Activated naive CD8-positive, alpha-beta T cell (primary cell): ENCODE measurements at regions not wholly inside any gene's neighbourhood (a gene's known extent, or its start where the extent isn't known, plus 50 kb on each side); places are given as distances from the start of the nearest gene placed in this dataset.
"Not testable (repeated sequence)": the region's sequence is repeated elsewhere in the genome, so short reads cannot be mapped to it uniquely, and the experiment has no call there.

ENCODE experiments used
- H3K27ac Mint-ChIP-seq: one replicate; pipeline ENCODE4 v1.8.0; 2021; ENCODE audit warnings: mixed read lengths
- H3K27me3 Mint-ChIP-seq: one replicate; pipeline ENCODE4 v1.8.0; 2021; ENCODE audit warnings: mixed read lengths
- H3K36me3 Mint-ChIP-seq: one replicate; pipeline ENCODE4 v1.8.0; 2021; ENCODE audit warnings: mixed read lengths
- H3K4me1 Mint-ChIP-seq: one replicate; pipeline ENCODE4 v1.8.0; 2021; ENCODE audit warnings: low read depth, mixed read lengths
- H3K4me3 Mint-ChIP-seq: one replicate; pipeline ENCODE4 v1.8.0; 2021; ENCODE audit warnings: mild to moderate bottlenecking, mixed read lengths
- H3K9me3 Mint-ChIP-seq: one replicate; pipeline ENCODE4 v1.8.0; 2021; ENCODE audit warnings: low read depth, mixed read lengths

DNA sequence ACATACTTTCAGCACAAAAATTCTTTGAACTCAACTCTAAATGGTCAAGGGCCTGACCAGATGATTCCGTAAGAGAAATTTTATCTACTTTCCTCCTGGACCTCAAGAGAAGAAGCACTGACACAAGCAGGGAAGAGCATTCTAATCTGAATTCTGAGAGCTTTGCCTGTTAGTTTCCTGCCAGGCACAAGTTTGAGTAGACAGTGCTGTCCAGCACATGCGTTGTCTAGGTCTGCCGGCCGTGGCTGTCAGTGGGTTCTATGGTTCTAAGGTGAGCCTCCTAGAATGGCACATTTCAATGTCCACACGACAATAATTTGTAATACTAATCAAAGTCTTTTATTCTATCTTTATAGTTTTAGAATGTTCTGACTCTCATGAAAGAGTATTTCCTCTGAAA lies 91.9 kb downstream of the RFPL4B start:
- Mint-ChIP-seq H3K27me3 (peaks cover 2% of the 10 kb centered on the region), H3K27ac (no peak overlapping the region), H3K9me3 (no peaks in the 10 kb centered on the region), H3K4me3 (no peak overlapping the region), H3K36me3 (no peaks in the 10 kb centered on the region), H3K4me1 (no peaks in the 10 kb centered on the region)

DNA sequence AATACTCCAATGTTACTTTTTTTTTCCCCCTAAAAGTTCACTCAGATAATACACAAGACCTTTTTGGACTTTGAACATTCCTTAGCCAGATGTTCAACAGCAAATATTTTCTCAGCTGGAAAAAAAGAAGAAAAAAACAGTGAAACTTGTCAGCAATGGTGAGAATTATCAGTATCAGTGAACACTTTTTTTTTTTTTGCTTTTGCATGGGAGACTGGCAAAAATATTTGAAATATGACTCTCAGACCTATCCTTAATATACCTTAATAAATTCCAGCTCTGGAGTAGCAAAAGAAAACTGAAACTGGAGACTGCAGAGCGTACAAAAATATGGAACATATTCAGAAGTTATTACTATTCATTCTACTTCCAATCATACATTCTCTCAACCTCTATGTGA lies 92.3 kb downstream of the RFPL4B start:
- peaks cover 2% of the 10 kb centered on the region for H3K27me3 Mint-ChIP-seq
- H3K36me3 Mint-ChIP-seq: no peaks in the 10 kb centered on the region
- no peaks in the 10 kb centered on the region for H3K9me3 Mint-ChIP-seq
- H3K27ac Mint-ChIP-seq: no peak overlapping the region
- H3K4me1 Mint-ChIP-seq: no peaks in the 10 kb centered on the region
- H3K4me3 Mint-ChIP-seq: no peak overlapping the region

- no peaks in the 10 kb centered on the region for H3K9me3 Mint-ChIP-seq
- peaks cover 2% of the 10 kb centered on the region for H3K27me3 Mint-ChIP-seq
- no peaks in the 10 kb centered on the region for H3K4me1 Mint-ChIP-seq
- no peak overlapping the region for H3K4me3 Mint-ChIP-seq
- H3K36me3 Mint-ChIP-seq: no peaks in the 10 kb centered on the region
- H3K27ac Mint-ChIP-seq: no peak overlapping the region
Observed at GRCh38 chr6:112441607-112442006, 94.5 kb downstream of the RFPL4B start.

- Mint-ChIP-seq H3K4me1 (no peaks in the 10 kb centered on the region), H3K4me3 (no peak overlapping the region)
Observed at GRCh38 chr6:112443179-112444065, 96.3 kb downstream of the RFPL4B start.

GRCh38 chr6:112448786-112449185 lies 101.7 kb downstream of the RFPL4B start:
- not testable (repeated sequence) for H3K4me3 Mint-ChIP-seq, H3K27me3 Mint-ChIP-seq, H3K36me3 Mint-ChIP-seq, H3K27ac Mint-ChIP-seq, H3K9me3 Mint-ChIP-seq, H3K4me1 Mint-ChIP-seq

More at GRCh38 chr6:112443179-112444065, 96.3 kb downstream of the RFPL4B start:
- Mint-ChIP-seq H3K27me3 (no peaks in the 10 kb centered on the region), H3K36me3 (no peaks in the 10 kb centered on the region), H3K27ac (no peak overlapping the region), H3K9me3 (no peaks in the 10 kb centered on the region)

DNA sequence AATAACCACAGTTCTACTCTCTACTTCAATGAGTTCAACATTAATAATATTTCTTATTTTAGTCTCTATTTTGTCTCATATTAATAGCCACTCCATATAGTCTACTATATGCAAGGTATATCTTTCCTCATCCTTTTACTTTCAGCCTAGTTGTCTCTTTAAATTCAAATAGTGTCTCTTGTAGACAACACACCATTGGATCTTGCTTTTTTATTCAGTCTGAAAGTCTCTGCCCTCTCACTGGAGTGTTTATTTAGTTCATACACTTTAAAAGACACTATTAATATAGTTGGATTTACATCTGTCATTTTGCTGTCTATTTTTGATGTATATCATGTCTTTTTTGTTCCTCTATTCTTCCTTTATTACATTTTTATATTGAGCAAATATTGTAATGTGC lies 103.5 kb downstream of the RFPL4B start:
- Mint-ChIP-seq H3K4me3 (no peak overlapping the region), H3K27me3 (no peaks in the 10 kb centered on the region), H3K4me1 (no peaks in the 10 kb centered on the region), H3K9me3 (peaks cover 9% of the 10 kb centered on the region), H3K27ac (no peak overlapping the region), H3K36me3 (no peaks in the 10 kb centered on the region)

DNA sequence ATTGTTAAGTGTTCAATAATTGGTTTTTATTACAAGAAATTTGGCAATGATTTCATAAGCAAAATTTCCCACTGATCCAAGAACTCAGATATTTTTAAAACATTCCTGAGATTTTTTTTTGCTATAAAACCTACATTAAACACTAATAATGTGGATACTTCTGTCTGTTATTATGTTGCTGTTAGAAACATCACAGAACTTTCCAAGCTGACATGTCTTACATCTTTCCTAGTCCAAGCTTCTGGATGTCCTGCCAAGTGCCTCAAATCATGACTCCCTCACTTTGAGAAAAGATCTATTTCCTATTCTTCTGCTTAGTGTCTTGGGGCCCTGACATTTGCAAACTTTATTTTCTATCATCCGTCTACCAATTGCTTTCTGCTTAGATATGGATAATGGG lies 110.8 kb downstream of the RFPL4B start:
- Mint-ChIP-seq H3K4me1 (no peaks in the 10 kb centered on the region), H3K36me3 (no peaks in the 10 kb centered on the region), H3K27ac (no peak overlapping the region), H3K4me3 (no peak overlapping the region), H3K9me3 (no peaks in the 10 kb centered on the region), H3K27me3 (peaks cover 3% of the 10 kb centered on the region)

DNA sequence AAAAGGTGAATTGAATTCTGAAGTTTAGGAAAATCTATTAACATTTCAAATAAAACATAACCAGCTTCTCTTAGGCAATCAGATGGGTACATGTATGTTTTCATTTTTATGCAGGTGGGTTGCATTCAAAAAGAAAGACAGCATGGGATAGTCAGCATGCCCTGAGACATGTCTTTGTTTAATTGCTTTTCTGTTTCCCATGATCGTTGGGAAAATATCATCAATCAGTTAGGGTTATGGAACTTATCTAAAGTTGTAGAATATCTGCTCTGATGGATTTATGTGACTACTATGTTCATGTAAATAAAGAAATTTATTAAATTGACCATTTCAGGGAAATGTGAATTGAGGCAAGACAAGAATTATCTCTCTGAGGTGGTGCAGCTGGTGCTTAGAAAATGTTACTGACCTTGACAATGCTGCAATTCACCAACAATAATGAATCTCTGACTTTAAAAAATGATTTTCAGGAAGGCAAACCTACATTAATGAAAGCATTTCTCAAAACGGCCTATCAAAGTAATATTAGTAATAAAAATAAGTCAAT lies 112.7 kb downstream of the RFPL4B start:
- Mint-ChIP-seq H3K9me3 (no peaks in the 10 kb centered on the region), H3K36me3 (no peaks in the 10 kb centered on the region), H3K4me3 (no peak overlapping the region), H3K4me1 (no peaks in the 10 kb centered on the region), H3K27ac (no peak overlapping the region), H3K27me3 (peaks cover 3% of the 10 kb centered on the region)

- no peaks in the 10 kb centered on the region for H3K4me1 Mint-ChIP-seq
- H3K36me3 Mint-ChIP-seq: no peaks in the 10 kb centered on the region
- no peaks in the 10 kb centered on the region for H3K27me3 Mint-ChIP-seq
- no peak overlapping the region for H3K4me3 Mint-ChIP-seq
- no peak overlapping the region for H3K27ac Mint-ChIP-seq
- no peaks in the 10 kb centered on the region for H3K9me3 Mint-ChIP-seq
Observed at GRCh38 chr6:112464901-112465665, 118.0 kb downstream of the RFPL4B start.

GRCh38 chr6:112466373-112467151 lies 119.4 kb downstream of the RFPL4B start:
- Mint-ChIP-seq H3K27ac (no peak overlapping the region), H3K4me3 (no peak overlapping the region), H3K36me3 (no peaks in the 10 kb centered on the region), H3K9me3 (no peaks in the 10 kb centered on the region), H3K4me1 (no peaks in the 10 kb centered on the region), H3K27me3 (no peaks in the 10 kb centered on the region)

DNA sequence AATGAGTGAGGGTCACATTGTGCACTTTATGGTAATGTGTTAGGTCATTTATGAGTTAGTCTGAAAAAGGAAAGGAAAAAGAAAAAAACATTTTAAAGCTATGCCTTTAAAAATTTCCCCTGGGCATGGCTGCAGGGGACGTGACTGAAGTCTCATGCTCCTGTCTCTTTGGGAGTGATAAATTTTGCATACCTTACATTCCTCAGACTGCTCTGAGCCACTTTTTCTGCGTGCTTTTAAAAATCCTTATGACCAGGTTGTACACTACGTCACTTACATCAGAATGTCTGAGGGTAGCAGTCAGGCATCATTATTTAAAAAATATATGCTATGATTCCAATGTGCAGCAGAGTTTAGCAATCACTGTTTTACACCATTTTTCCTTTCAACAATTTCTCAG lies 121.2 kb downstream of the RFPL4B start:
- no peaks in the 10 kb centered on the region for H3K4me1 Mint-ChIP-seq
- no peaks in the 10 kb centered on the region for H3K36me3 Mint-ChIP-seq
- no peaks in the 10 kb centered on the region for H3K9me3 Mint-ChIP-seq

DNA sequence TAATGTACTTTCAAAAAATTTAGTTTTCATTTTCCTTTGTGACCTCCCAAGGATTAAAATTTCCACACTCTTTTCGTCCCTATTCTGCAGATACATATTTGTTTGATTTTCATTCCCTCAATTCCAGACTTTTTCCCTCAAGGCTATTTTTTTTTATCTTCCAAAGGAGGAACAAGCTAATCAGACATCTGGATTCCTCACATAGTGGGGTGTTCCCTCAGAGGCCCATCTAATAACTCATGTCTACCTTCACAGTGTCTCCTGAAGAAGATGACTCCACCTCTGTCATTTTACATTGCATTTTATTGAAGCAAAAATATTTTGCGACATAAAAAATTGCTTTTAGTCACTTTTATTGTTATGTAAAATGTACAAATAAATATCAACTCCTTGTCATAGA lies 122.2 kb downstream of the RFPL4B start:
- no peaks in the 10 kb centered on the region for H3K36me3 Mint-ChIP-seq
- no peak overlapping the region for H3K4me3 Mint-ChIP-seq
- no peak overlapping the region for H3K27ac Mint-ChIP-seq
- no peaks in the 10 kb centered on the region for H3K27me3 Mint-ChIP-seq
- H3K4me1 Mint-ChIP-seq: no peaks in the 10 kb centered on the region
- no peaks in the 10 kb centered on the region for H3K9me3 Mint-ChIP-seq

More for the DNA sequence above, 121.2 kb downstream of the RFPL4B start:
- Mint-ChIP-seq H3K27me3 (no peaks in the 10 kb centered on the region), H3K27ac (no peak overlapping the region), H3K4me3 (no peak overlapping the region)

GRCh38 chr6:112470376-112470775 lies 123.2 kb downstream of the RFPL4B start:
- no peaks in the 10 kb centered on the region for H3K9me3 Mint-ChIP-seq
- no peak overlapping the region for H3K4me3 Mint-ChIP-seq
- H3K27me3 Mint-ChIP-seq: no peaks in the 10 kb centered on the region
- H3K27ac Mint-ChIP-seq: no peak overlapping the region
- no peaks in the 10 kb centered on the region for H3K4me1 Mint-ChIP-seq
- H3K36me3 Mint-ChIP-seq: no peaks in the 10 kb centered on the region

DNA sequence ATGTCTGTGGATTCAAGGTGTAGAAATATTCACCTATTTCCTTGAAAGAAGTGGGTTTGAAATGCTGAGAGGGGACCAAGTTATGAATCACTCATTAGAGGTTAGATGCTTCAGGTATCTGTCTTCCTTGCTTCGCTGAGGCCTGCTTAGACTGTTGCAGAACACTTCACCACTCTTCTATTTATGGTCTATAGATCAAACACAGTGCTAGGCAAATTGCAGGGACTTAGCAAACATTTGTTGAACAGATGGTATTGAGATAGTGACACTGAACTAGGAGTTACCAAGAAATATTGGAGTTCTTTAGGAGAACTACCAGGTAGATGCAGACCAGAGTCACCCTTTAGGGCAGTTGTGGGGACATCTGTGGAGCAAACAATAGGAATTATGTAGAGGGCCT lies 123.8 kb downstream of the RFPL4B start:
- H3K4me3 Mint-ChIP-seq: no peak overlapping the region
- no peaks in the 10 kb centered on the region for H3K4me1 Mint-ChIP-seq
- H3K36me3 Mint-ChIP-seq: no peaks in the 10 kb centered on the region
- H3K27ac Mint-ChIP-seq: no peak overlapping the region
- H3K9me3 Mint-ChIP-seq: no peaks in the 10 kb centered on the region
- H3K27me3 Mint-ChIP-seq: no peaks in the 10 kb centered on the region

DNA sequence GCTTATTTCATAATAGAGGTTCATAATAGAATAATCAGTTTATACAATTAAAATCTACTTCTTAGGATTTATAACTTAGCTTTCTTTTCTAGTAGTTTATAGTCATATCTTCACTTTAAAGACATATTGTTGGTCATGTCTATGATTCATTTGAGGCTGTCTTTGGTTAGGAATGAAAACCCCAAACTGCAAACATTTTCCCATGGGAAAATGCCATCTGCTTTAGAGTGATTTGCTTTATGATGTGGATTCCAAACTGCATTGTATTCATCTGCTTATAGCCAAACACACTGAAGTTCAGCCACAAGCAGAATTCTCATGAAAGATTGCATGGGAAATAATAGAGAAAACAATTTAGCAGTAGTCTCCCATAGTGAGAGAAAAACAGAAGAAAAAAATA lies 128.0 kb downstream of the RFPL4B start:
- H3K27me3 Mint-ChIP-seq: no peaks in the 10 kb centered on the region
- H3K9me3 Mint-ChIP-seq: no peaks in the 10 kb centered on the region
- no peaks in the 10 kb centered on the region for H3K4me1 Mint-ChIP-seq
- H3K27ac Mint-ChIP-seq: no peak overlapping the region
- no peaks in the 10 kb centered on the region for H3K36me3 Mint-ChIP-seq
- H3K4me3 Mint-ChIP-seq: no peak overlapping the region
